Osteocyte (in vitro differentiated cells): ENCODE measurements at regions not wholly inside any gene's neighbourhood (a gene's known extent, or its start where the extent isn't known, plus 50 kb on each side); places are given as distances from the start of the nearest gene placed in this dataset.

Source experiments
- DNase-seq: peaks from one replicate; pipeline ENCODE4 v3.0.0; 2021; ENCODE audit warnings: mixed read lengths; ENCODE audit not compliant: unreplicated experiment; ENCODE audit errors: extremely low spot score
- H3K27ac Mint-ChIP-seq: one replicate; pipeline ENCODE4 v1.8.0; 2021; ENCODE audit warnings: mild to moderate bottlenecking, mixed read lengths; ENCODE audit not compliant: unreplicated experiment
- H3K27me3 Mint-ChIP-seq: one replicate; pipeline ENCODE4 v1.8.0; 2021; ENCODE audit warnings: mixed read lengths; ENCODE audit not compliant: unreplicated experiment
- H3K36me3 Mint-ChIP-seq: one replicate; pipeline ENCODE4 v1.8.0; 2021; ENCODE audit warnings: mixed read lengths; ENCODE audit not compliant: unreplicated experiment
- H3K4me1 Mint-ChIP-seq: one replicate; pipeline ENCODE4 v1.8.0; 2021; ENCODE audit warnings: mixed read lengths; ENCODE audit not compliant: unreplicated experiment
- H3K4me3 Mint-ChIP-seq: one replicate; pipeline ENCODE4 v1.8.0; 2021; ENCODE audit warnings: mild to moderate bottlenecking, moderate library complexity, mixed read lengths; ENCODE audit not compliant: unreplicated experiment
- H3K9me3 Mint-ChIP-seq: one replicate; pipeline ENCODE4 v1.8.0; 2021; ENCODE audit warnings: mixed read lengths; ENCODE audit not compliant: unreplicated experiment
- TF ChIP-seq, protein P1 (sequence below): fragments of 200-600 bp; sonication (generic); IDR thresholded peaks from 2 replicates; pipeline ENCODE4 v1.5.0; 2021; ENCODE audit warnings: antibody characterized with exemption, mild to moderate bottlenecking, moderate library complexity

- TF ChIP-seq, protein P1, sequence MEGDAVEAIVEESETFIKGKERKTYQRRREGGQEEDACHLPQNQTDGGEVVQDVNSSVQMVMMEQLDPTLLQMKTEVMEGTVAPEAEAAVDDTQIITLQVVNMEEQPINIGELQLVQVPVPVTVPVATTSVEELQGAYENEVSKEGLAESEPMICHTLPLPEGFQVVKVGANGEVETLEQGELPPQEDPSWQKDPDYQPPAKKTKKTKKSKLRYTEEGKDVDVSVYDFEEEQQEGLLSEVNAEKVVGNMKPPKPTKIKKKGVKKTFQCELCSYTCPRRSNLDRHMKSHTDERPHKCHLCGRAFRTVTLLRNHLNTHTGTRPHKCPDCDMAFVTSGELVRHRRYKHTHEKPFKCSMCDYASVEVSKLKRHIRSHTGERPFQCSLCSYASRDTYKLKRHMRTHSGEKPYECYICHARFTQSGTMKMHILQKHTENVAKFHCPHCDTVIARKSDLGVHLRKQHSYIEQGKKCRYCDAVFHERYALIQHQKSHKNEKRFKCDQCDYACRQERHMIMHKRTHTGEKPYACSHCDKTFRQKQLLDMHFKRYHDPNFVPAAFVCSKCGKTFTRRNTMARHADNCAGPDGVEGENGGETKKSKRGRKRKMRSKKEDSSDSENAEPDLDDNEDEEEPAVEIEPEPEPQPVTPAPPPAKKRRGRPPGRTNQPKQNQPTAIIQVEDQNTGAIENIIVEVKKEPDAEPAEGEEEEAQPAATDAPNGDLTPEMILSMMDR, result no peak
- H3K27ac Mint-ChIP-seq, result no peak overlapping the region
- no peak for DNase-seq
- peaks cover 8% of the 10 kb centered on the region for H3K4me1 Mint-ChIP-seq
- H3K27me3 Mint-ChIP-seq, result no peaks in the 10 kb centered on the region
- H3K36me3 Mint-ChIP-seq, result no peaks in the 10 kb centered on the region
- no peaks in the 10 kb centered on the region for H3K9me3 Mint-ChIP-seq
- no peak overlapping the region for H3K4me3 Mint-ChIP-seq
Observed at GRCh38 chr2:12588986-12589385, 127.8 kb upstream of the TRIB2 start.

DNA sequence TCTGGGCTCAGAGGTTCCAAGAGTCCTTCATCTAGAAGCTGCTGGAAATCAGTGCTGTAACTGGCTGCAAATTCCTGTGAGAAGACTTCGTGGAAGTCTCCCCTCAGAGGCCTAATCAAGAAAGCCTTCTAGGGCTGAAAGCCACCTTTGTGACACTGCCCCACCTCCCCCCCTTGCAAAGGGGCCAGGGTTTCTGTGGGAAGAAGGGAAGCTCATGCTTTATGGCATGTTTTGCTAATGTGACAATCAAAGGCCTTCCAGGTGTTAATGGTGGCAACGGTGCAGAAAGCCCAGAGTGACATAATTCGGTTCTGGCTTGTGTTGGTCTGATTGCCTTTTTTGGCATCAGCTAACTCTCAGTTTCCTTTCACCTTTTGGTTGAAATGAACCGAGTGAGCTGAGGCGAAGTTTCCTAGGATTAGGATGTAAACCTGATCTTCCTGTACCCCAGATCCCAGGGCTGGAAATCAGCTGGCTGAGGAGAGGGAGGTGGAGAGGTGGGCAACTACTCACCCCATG is 126.9 kb upstream of the TRIB2 start:
- DNase-seq, result no peak
- TF ChIP-seq, protein P1, result no peak
- Mint-ChIP-seq H3K4me1 (peaks cover 8% of the 10 kb centered on the region), H3K4me3 (no peak overlapping the region), H3K27me3 (no peaks in the 10 kb centered on the region), H3K9me3 (no peaks in the 10 kb centered on the region), H3K36me3 (no peaks in the 10 kb centered on the region), H3K27ac (no peak overlapping the region)

DNA sequence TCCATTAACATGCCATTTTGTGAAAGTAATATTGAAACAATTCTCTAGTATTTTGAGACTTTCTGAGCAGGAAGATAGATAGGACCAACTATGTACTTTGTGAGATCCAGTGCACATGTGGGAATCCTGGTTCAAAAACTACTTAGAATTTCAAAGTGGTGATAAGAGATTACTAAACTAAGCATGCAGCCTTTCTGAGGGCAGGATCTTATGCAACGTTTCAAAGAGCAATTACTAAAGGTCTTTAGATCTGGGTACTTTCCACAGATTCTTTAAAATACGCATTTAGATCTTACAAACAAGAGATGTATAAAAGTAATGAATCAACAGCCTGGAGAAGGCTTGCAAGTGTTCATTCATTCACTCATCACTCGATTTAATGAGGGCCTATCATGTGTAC is 124.4 kb upstream of the TRIB2 start:
- Mint-ChIP-seq H3K27me3 (no peaks in the 10 kb centered on the region), H3K9me3 (no peaks in the 10 kb centered on the region), H3K27ac (no peak overlapping the region), H3K4me3 (no peak overlapping the region), H3K4me1 (peaks cover 8% of the 10 kb centered on the region), H3K36me3 (no peaks in the 10 kb centered on the region)
- TF ChIP-seq, protein P1, result no peak
- no peak for DNase-seq

- no peak for DNase-seq
- H3K9me3 Mint-ChIP-seq, result no peaks in the 10 kb centered on the region
- TF ChIP-seq, protein P1, result no peak
- peaks cover 2% of the 10 kb centered on the region for H3K4me1 Mint-ChIP-seq
- no peak overlapping the region for H3K27ac Mint-ChIP-seq
- no peak overlapping the region for H3K4me3 Mint-ChIP-seq
- H3K36me3 Mint-ChIP-seq, result no peaks in the 10 kb centered on the region
- H3K27me3 Mint-ChIP-seq, result no peaks in the 10 kb centered on the region
Observed at GRCh38 chr2:12594590-12594989, 122.1 kb upstream of the TRIB2 start.

DNA sequence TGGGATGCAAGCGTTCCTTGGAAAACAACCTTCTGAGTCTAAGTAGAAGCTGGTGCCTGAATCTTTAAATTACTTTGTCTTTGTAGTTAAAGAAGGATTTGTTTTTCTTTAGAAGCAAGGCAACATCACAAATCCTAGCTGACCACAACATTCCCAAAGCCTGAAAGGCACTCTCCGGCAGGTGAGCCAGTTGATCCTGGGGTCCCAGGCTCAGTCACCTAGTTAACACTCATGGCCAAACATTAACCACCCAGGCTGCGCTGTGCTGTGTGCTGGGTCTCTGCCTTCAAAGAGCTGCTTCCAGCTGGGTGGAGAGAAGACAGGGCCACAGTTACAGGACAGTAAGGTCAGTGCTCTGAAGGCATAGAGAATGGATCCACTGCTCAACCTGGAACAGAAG is 120.0 kb upstream of the TRIB2 start:
- H3K36me3 Mint-ChIP-seq, result no peaks in the 10 kb centered on the region
- no peaks in the 10 kb centered on the region for H3K9me3 Mint-ChIP-seq
- no peaks in the 10 kb centered on the region for H3K27me3 Mint-ChIP-seq
- H3K4me1 Mint-ChIP-seq, result peaks cover 3% of the 10 kb centered on the region
- no peak for DNase-seq
- H3K4me3 Mint-ChIP-seq, result no peak overlapping the region
- TF ChIP-seq, protein P1, result no peak
- no peak overlapping the region for H3K27ac Mint-ChIP-seq
